Neural cell (in vitro differentiated cells): ENCODE measurements at regions not wholly inside any gene's neighbourhood (a gene's known extent, or its start where the extent isn't known, plus 50 kb on each side); places are given as distances from the start of the nearest gene placed in this dataset.
"Not testable (repeated sequence)": the region's sequence is repeated elsewhere in the genome, so short reads cannot be mapped to it uniquely, and the experiment has no call there.

ENCODE experiments used
- H2AFZ ChIP-seq: fragments of 200-600, 300-800 bp; sonication (generic), shearing (Covaris generic); 2 replicates; pipeline ENCODE4 v1.6.0; 2014; ENCODE audit warnings: low read depth, mild to moderate bottlenecking, antibody characterized with exemption, low read length, moderate library complexity
- H3F3A ChIP-seq: fragments of 200-600 bp; shearing (Covaris generic); 2 replicates; pipeline ENCODE4 v1.6.1; 2016; ENCODE audit warnings: mild to moderate bottlenecking, moderate library complexity, mixed read lengths, antibody characterized with exemption, low read length; ENCODE audit not compliant: insufficient read depth, poor library complexity, severe bottlenecking
- H3K27ac ChIP-seq: fragments of 200-600, 300-800 bp; sonication (generic), shearing (Covaris generic); 2 replicates; pipeline ENCODE4 v1.5.1; 2014; ENCODE audit warnings: mild to moderate bottlenecking, low read length, moderate library complexity
- H3K27me3 ChIP-seq: fragments of 300-800, 200-600 bp; sonication (generic), shearing (Covaris generic); 2 replicates; pipeline ENCODE4 v1.6.0; 2014; ENCODE audit warnings: mild to moderate bottlenecking, low read depth, low read length, moderate library complexity; ENCODE audit not compliant: insufficient read depth
- H3K36me3 ChIP-seq: fragments of 300-800, 200-600 bp; sonication (generic), shearing (Covaris generic); 2 replicates; pipeline ENCODE4 v1.5.1; 2014; ENCODE audit warnings: mild to moderate bottlenecking, antibody characterized with exemption, low read length, moderate library complexity; ENCODE audit not compliant: insufficient read depth
- H3K4me2 ChIP-seq: fragments of 300-800, 200-600 bp; sonication (generic), shearing (Covaris generic); 2 replicates; pipeline ENCODE4 v1.6.0; 2014; ENCODE audit warnings: mild to moderate bottlenecking, low read length
- H3K4me3 ChIP-seq: fragments of 300-800, 200-600 bp; sonication (generic), shearing (Covaris generic); 2 replicates; pipeline ENCODE4 v1.5.1; 2014; ENCODE audit warnings: mild to moderate bottlenecking, low read length, moderate library complexity
- H3K79me2 ChIP-seq: fragments of 200-600 bp; shearing (Covaris generic); replicated peaks from 2 replicates; pipeline ENCODE4 v1.6.0; 2014; ENCODE audit warnings: mild to moderate bottlenecking, low read length, moderate library complexity; ENCODE audit not compliant: insufficient read depth
- H3K9ac ChIP-seq: fragments of 300-800, 200-600 bp; sonication (generic), shearing (Covaris generic); 2 replicates; pipeline ENCODE4 v1.6.1; 2016; ENCODE audit warnings: mild to moderate bottlenecking, low read length, mixed read lengths
- H3K9me2 ChIP-seq: fragments of 200-600 bp; shearing (Covaris generic); 2 replicates; pipeline ENCODE4 v1.6.1; 2016; ENCODE audit warnings: mild to moderate bottlenecking, low read length, mixed read lengths; ENCODE audit not compliant: insufficient read depth
- H3K9me3 ChIP-seq: fragments of 200-600, 300-800 bp; sonication (generic), shearing (Covaris generic); 2 replicates; pipeline ENCODE4 v1.6.1; 2016; ENCODE audit warnings: mild to moderate bottlenecking, mixed run types, low read length, moderate library complexity, mixed read lengths
- H4K20me1 ChIP-seq: fragments of 200-600 bp; shearing (Covaris generic); 2 replicates; pipeline ENCODE4 v1.6.1; 2016; ENCODE audit warnings: mild to moderate bottlenecking, mixed run types; ENCODE audit not compliant: insufficient read depth
- EP300 ChIP-seq: fragments of 450-650 bp; conservative IDR thresholded peaks from 2 replicates; pipeline ENCODE4 v1.6.1; 2014; ENCODE audit warnings: antibody characterized with exemption, mild to moderate bottlenecking, moderate library complexity; ENCODE audit not compliant: poor library complexity, severe bottlenecking
- EZH2 ChIP-seq: fragments of 200-600, 300-800 bp; shearing (Covaris generic), sonication (generic); IDR thresholded peaks from 2 replicates; pipeline ENCODE4 v1.6.1; 2014; ENCODE audit warnings: antibody characterized with exemption, low read length, borderline replicate concordance, mild to moderate bottlenecking; ENCODE audit not compliant: insufficient read depth, poor library complexity, severe bottlenecking
- MXI1 ChIP-seq: fragments of 450-650 bp; conservative IDR thresholded peaks from 2 replicates; pipeline ENCODE4 v1.6.1; 2014; ENCODE audit warnings: antibody characterized with exemption, mild to moderate bottlenecking; ENCODE audit not compliant: poor library complexity, severe bottlenecking
- POLR2AphosphoS5 ChIP-seq: IDR thresholded peaks from 2 replicates; pipeline ENCODE4 v1.6.1; 2012
- RAD21 ChIP-seq: fragments of 450-650 bp; conservative IDR thresholded peaks from 2 replicates; pipeline ENCODE4 v1.6.1; 2014; ENCODE audit warnings: antibody characterized with exemption, mild to moderate bottlenecking, moderate library complexity
- SMC3 ChIP-seq: fragments of 450-650 bp; conservative IDR thresholded peaks from 2 replicates; pipeline ENCODE4 v1.6.1; 2014; ENCODE audit warnings: antibody characterized with exemption, mild to moderate bottlenecking, moderate library complexity; ENCODE audit not compliant: poor library complexity
- TAF1 ChIP-seq: IDR thresholded peaks from 2 replicates; pipeline ENCODE4 v1.6.1; 2012; ENCODE audit warnings: low read depth
- TF ChIP-seq, protein P1 (sequence below): IDR thresholded peaks from 2 replicates; pipeline ENCODE4 v1.6.1; 2012; ENCODE audit warnings: borderline replicate concordance
- TF ChIP-seq, protein P2 (sequence below): fragments of 450-650 bp; IDR thresholded peaks from 2 replicates; pipeline ENCODE4 v1.5.1; 2014; ENCODE audit warnings: antibody characterized with exemption, mild to moderate bottlenecking, moderate library complexity; ENCODE audit not compliant: poor library complexity, severe bottlenecking

DNA sequence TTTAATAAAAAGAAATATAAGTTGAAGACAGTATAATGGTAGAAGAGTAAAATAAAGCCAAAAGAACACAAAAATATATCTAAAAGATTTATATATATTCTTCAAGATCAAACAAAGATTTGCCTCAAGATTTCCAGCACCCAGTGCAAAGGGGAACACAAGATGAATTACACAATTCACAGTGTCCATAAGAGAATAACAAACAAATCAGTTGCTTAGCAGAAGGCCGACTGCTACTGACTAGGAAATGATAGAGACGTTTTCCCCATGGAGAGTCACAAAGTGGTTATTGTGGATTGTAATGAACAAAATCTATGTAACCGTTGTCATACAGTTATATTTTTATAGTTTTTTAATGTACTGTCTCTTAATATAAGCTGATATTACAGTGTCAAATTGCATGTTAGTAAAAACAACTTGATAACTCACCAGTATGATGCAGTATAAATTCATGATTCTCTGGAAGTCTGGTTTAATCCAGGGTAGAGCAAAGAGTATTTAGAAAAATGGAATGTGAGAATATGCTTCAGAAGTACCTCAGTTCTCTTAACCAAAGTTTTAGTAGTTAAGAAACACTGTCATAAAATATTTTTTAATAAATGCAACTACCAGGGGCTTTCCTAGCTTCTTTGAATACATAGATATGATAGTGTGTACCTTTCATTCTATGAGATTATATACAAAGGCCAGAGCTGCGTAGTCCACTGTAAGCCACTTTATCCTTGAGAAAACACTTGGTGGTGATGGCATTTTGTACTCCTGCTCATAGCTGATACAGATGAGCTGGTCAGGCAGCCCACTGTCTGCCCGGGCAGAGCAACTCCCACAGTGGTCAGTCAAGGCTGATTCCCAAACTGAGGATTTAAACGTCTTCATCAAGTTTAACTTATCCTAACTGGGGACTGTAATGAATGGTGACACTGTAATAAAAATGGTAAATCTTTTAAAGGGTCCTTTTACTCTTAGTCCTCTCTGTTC lies 180.5 kb upstream of the DTNA start:
- Histone ChIP-seq H3F3A (no peaks in the 10 kb centered on the region), H3K27me3 (no peaks in the 10 kb centered on the region), H3K79me2 (no peaks in the 10 kb centered on the region), H3K36me3 (no peaks in the 10 kb centered on the region), H3K9ac (no peak overlapping the region), H3K4me3 (no peak overlapping the region), H2AFZ (no peak overlapping the region), H3K27ac (no peak overlapping the region), H3K9me2 (no peaks in the 10 kb centered on the region), H4K20me1 (no peaks in the 10 kb centered on the region), H3K9me3 (no peaks in the 10 kb centered on the region), H3K4me2 (no peak overlapping the region)
- no peak for TF ChIP-seq MXI1

DNA sequence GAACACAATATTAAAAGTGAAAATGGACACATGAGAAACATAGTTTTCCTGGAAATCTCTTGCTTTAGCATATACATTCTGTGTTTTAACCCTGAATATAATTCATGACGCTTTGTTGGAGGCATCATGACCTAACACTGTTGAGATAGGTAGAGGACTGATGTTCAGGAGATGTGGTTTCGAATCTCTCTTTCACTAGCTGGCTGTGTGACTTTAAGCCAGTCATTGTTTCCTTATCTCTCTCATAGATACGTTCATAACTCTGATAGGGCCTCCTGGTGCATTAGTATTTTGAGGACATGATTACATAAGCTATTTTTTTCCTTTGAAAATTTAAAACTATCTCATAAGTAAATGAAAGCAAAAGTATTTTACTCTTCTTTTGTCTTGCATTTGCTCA lies 179.0 kb upstream of the DTNA start:
- H3K27ac ChIP-seq: no peak overlapping the region
- H3K9me2 ChIP-seq: no peaks in the 10 kb centered on the region
- H3K79me2 ChIP-seq: no peaks in the 10 kb centered on the region
- H3K36me3 ChIP-seq: no peaks in the 10 kb centered on the region
- no peak overlapping the region for H3K9ac ChIP-seq
- no peaks in the 10 kb centered on the region for H3K9me3 ChIP-seq
- H4K20me1 ChIP-seq: no peaks in the 10 kb centered on the region
- no peaks in the 10 kb centered on the region for H3F3A ChIP-seq
- H3K4me3 ChIP-seq: no peak overlapping the region
- H3K4me2 ChIP-seq: no peak overlapping the region
- H2AFZ ChIP-seq: no peak overlapping the region
- H3K27me3 ChIP-seq: no peaks in the 10 kb centered on the region
- TF ChIP-seq RAD21: no peak
- TF ChIP-seq SMC3: no peak

- not testable (repeated sequence) for H3K9me2 ChIP-seq, H2AFZ ChIP-seq, H3K27ac ChIP-seq, H3K4me2 ChIP-seq, H3K9me3 ChIP-seq, H4K20me1 ChIP-seq, H3K79me2 ChIP-seq, H3K9ac ChIP-seq, H3K4me3 ChIP-seq, H3F3A ChIP-seq, H3K36me3 ChIP-seq, H3K27me3 ChIP-seq
Observed at GRCh38 chr18:34534642-34535041, 175.5 kb upstream of the DTNA start.

DNA sequence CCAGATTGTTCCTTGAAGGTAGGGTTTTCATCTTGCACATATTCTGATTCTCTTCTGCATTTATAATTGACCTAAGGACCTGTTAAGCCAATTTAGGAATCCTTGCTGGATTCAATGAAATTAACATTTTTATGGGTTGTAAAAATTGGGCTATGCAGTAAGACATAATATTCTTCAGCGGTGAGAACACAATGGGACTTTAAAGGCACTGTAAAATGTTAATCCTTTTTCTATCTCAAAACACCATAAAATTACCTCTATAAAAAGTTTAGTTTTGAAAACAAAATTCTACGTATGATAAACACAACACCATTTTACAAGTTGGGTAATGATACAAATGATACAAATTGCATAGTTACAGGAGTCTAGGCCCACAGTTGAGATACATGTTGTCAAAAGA lies 169.2 kb upstream of the DTNA start:
- H3K4me3 ChIP-seq: no peak overlapping the region
- H3K27me3 ChIP-seq: no peaks in the 10 kb centered on the region

More for the DNA sequence above, 169.2 kb upstream of the DTNA start:
- Histone ChIP-seq H3K27ac (no peak overlapping the region), H3K9me2 (no peaks in the 10 kb centered on the region), H4K20me1 (no peaks in the 10 kb centered on the region), H3K9me3 (no peaks in the 10 kb centered on the region), H3K79me2 (no peaks in the 10 kb centered on the region), H3F3A (no peaks in the 10 kb centered on the region), H3K4me2 (no peak overlapping the region), H3K36me3 (no peaks in the 10 kb centered on the region), H2AFZ (no peak overlapping the region), H3K9ac (no peak overlapping the region)
- TF ChIP-seq RAD21 (no peak), EZH2 (no peak), EP300 (no peak), MXI1 (no peak), POLR2AphosphoS5 (no peak), TAF1 (no peak), SMC3 (no peak)
- TF ChIP-seq, protein P1, sequence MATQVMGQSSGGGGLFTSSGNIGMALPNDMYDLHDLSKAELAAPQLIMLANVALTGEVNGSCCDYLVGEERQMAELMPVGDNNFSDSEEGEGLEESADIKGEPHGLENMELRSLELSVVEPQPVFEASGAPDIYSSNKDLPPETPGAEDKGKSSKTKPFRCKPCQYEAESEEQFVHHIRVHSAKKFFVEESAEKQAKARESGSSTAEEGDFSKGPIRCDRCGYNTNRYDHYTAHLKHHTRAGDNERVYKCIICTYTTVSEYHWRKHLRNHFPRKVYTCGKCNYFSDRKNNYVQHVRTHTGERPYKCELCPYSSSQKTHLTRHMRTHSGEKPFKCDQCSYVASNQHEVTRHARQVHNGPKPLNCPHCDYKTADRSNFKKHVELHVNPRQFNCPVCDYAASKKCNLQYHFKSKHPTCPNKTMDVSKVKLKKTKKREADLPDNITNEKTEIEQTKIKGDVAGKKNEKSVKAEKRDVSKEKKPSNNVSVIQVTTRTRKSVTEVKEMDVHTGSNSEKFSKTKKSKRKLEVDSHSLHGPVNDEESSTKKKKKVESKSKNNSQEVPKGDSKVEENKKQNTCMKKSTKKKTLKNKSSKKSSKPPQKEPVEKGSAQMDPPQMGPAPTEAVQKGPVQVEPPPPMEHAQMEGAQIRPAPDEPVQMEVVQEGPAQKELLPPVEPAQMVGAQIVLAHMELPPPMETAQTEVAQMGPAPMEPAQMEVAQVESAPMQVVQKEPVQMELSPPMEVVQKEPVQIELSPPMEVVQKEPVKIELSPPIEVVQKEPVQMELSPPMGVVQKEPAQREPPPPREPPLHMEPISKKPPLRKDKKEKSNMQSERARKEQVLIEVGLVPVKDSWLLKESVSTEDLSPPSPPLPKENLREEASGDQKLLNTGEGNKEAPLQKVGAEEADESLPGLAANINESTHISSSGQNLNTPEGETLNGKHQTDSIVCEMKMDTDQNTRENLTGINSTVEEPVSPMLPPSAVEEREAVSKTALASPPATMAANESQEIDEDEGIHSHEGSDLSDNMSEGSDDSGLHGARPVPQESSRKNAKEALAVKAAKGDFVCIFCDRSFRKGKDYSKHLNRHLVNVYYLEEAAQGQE: no peak
- TF ChIP-seq, protein P2, sequence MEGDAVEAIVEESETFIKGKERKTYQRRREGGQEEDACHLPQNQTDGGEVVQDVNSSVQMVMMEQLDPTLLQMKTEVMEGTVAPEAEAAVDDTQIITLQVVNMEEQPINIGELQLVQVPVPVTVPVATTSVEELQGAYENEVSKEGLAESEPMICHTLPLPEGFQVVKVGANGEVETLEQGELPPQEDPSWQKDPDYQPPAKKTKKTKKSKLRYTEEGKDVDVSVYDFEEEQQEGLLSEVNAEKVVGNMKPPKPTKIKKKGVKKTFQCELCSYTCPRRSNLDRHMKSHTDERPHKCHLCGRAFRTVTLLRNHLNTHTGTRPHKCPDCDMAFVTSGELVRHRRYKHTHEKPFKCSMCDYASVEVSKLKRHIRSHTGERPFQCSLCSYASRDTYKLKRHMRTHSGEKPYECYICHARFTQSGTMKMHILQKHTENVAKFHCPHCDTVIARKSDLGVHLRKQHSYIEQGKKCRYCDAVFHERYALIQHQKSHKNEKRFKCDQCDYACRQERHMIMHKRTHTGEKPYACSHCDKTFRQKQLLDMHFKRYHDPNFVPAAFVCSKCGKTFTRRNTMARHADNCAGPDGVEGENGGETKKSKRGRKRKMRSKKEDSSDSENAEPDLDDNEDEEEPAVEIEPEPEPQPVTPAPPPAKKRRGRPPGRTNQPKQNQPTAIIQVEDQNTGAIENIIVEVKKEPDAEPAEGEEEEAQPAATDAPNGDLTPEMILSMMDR: no peak
